ENCODE measurements at regions not wholly inside any gene's neighbourhood (a gene's known extent, or its start where the extent isn't known, plus 50 kb on each side); places are given as distances from the start of the nearest gene placed in this dataset.

DNA sequence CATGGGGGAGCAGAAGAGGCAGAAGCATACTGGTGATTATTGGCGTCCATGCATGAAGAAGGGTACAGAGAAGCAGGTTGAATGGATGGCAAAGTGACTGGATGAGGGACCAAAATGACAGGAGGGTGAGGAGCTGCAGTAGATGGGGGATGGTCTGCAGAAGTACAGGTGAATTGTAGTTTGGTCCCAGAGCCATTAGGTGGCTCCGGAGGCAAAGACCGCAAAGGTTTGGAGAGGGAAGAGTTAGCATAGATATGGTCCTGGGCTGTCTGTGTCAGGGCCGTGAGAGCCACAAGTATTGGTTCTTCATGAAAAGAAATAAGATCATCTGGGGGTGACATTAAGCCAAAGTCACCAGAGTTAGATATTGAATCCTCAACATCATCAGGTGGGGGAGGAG lies 59.0 kb upstream of the ZNF726 start:
- no peak for DNase-seq

DNA sequence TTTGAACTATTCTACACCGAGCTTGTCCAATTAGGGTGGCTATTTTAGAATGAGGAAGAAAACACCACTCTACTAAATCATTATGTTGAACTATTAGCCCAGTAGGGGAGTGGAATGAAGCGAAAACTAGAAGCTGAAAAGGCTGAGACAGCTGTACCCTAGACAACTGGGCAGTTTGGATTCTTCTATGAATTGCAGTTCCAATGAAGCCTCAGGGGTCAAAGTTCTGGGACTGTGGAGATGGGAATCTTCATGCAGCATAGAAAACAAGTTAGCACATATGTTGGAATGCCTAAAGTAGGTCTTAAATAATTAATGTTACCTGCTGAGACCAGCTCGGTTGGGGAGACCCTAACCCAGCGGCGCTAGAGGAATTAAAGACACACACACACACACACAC lies 62.7 kb upstream of the ZNF726 start:
- no peak for DNase-seq

DNA sequence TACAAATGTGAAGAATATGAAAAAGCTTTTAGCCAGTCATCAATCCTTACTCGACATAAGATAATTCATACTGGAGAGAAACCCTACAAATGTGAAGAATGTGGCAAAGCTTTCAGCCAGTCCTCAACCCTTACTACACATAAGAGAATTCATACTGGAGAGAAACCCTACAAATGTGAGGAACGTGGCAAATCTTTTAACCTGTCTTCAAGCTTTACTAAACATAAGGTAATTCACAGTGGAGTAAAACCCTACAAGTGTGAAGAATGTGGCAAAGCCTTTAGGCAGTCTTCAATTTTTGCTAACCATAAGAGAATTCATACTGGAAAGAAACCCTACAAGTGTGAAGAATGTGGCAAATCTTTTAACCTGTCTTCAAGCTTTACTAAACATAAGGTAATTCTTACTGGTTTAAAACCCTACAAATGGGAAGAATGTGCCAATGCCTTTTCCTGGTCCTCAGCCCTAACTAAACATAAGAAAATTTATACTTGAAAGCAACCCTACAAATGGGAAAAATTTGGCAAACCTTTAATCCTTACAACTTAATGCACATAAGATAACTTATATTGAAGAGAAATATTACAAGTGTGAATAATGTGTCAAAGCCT lies 74.1 kb upstream of the ZNF681 start:
- DNase-seq, result no peak

DNA sequence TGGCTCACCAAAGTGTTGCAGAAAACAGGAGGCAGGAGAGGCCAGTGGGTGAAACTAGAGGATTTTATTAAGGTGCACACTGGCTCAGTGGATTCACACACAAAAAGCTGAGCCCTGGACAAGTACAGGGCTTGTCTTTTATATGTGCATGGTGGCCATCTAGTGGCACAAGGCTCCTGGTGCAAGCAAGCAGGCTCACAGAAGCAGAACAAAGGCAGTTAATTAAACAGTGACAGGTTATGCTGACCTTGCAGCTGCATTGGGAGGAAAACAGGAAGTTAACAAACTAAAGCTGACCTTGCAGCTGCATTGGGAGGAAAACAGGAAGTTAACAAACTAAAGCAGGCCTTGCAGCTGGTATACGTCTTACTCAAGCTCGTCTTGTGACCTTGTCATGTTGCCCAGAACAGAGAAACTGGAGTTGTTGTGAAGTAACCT lies 65.3 kb upstream of the ZNF681 start:
- peak; percentile 12 for DNase-seq

DNA sequence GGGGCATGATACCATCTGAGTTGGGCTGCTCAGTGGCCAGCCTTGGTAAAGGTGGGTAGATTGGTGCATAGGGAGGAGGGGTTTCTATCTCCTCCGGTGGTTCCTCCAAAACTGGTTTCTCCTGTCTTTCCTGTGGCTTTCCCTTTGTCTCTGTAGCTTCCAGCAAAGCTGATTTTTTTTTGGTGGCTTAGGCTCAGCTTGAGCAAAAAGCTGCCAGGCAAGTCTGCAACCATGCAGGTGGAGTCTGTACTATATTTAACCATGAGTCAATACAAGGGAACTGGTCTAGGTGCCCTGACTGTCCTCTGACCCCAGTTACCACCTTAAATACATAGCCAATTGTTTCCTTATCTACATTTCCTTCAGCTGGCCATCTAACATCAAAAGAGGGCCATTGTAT lies 64.0 kb upstream of the ZNF681 start:
- DNase-seq, result no peak

DNA sequence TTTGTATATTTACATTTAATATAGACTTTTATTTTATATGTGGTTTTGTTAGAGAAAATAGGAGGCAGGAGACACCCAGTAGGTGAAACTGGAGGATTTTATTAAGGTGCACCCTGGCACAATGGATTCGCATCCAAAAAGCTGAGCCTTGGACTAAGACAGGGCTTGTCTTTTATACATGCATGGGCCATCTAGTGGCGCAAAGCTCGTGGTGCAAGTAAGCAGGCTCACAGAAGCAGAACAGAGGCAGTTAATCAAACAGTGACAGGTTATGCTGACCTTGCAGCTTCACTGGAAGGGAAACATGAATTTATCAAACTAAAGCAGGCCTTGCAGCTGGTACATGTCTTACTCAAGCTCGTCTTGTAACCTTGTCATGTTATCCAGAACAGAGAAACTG lies 58.8 kb upstream of the ZNF681 start:
- DNase-seq, result peak; percentile 61

DNA sequence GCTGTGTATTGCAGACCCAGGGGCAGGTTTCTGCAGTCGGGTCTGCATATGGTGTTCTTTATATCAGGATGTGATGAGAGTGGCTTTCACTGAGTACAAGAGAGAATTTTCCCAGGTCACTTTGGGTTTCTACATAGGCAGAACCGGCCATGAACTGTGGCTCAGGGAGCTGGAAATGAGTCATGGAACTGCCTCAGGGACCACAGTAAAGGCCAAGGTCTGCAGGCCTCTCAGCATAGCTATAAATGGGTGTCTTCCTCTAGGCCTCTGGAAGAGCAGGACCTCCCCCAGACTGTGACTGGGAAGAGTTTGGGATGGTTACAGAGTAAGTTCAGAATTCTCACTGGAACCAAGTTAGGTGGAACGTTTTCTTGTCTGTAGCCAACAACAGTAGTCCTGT lies 51.8 kb upstream of the ZNF681 start:
- DNase-seq, result no peak

Measured in CD4-positive, alpha-beta T cell treated with Interleukin-10 for 1 hour (primary cell).